Testis (tissue), 2 donors: ENCODE measurements at regions not wholly inside any gene's neighbourhood (a gene's known extent, or its start where the extent isn't known, plus 50 kb on each side); places are given as distances from the start of the nearest gene placed in this dataset.

Experiments used
- DNase-seq: peaks from one replicate; pipeline ENCODE4 v3.0.0-alpha.2; 2019
- H3K27ac ChIP-seq, 2 donors: fragments of 200-600 bp; sonication (generic); one replicate each; pipeline ENCODE4 v1.5.1; 2019
- H3K27me3 ChIP-seq: fragments of 200-600 bp; sonication (generic); one replicate; pipeline ENCODE4 v1.5.1; 2019
- H3K36me3 ChIP-seq: fragments of 200-600 bp; sonication (generic); one replicate; pipeline ENCODE4 v1.5.1; 2017; ENCODE audit warnings: low read depth; ENCODE audit errors: missing control alignments
- H3K4me1 ChIP-seq: fragments of 200-600 bp; sonication (generic); one replicate; pipeline ENCODE4 v1.5.1; 2019
- H3K4me3 ChIP-seq, 2 donors: fragments of 200-600 bp; sonication (generic); one replicate each; pipeline ENCODE4 v1.5.1; 2017 to 2019
- H3K9me3 ChIP-seq: fragments of 200-600 bp; sonication (generic); one replicate; pipeline ENCODE4 v1.5.1; 2017
- CTCF ChIP-seq, 3 experiments: fragments of 450-650 bp in 2 of 3; fragments of 200-600 bp in 1 of 3; sonication (generic) in 1 of 3; IDR thresholded peaks; one replicate each; pipeline ENCODE4 v1.5.1; 2016 to 2019; ENCODE audit warnings: antibody characterized with exemption in 3 of 3, mild to moderate bottlenecking in 2 of 3, moderate library complexity in 1 of 3
- POLR2A ChIP-seq: fragments of 450-650 bp; IDR thresholded peaks from one replicate; pipeline ENCODE4 v1.6.1; 2017; ENCODE audit warnings: antibody characterized with exemption, mild to moderate bottlenecking, moderate library complexity
- WGBS, 2 donors: methylation state at CpG; one replicate each; pipeline ENCODE4 v1.1.5; 2018; 5-methylcytosine and 5-hydroxymethylcytosine counted together
- intact Hi-C: fragments of 100-400 bp; cut with DNase I; formaldehyde crosslinking; loops from one replicate; pipeline ENCODE4 v1.15.1; 2023; ENCODE audit warnings: low total_unique reads

GRCh38 chr6:122136386-122136785 is 263.1 kb upstream of the HSF2 start:
- Histone ChIP-seq H3K4me1 (no peaks in the 10 kb centered on the region), H3K27ac (no peak overlapping the region), H3K27me3 (no peaks in the 10 kb centered on the region), H3K9me3 (no peaks in the 10 kb centered on the region), H3K4me3 (no peak overlapping the region), H3K36me3 (no peaks in the 10 kb centered on the region)
- intact Hi-C loops, result no loop called here
- WGBS, 2 donors, result 60 to 72% methylated on average over 1 of the region's 1 CpG
- DNase-seq, result no peak
- TF ChIP-seq CTCF (IDR thresholded peaks at IDR 0.05), result no peak
- no peak for TF ChIP-seq POLR2A

GRCh38 chr6:122140031-122140430 is 259.4 kb upstream of the HSF2 start:
- intact Hi-C loops, result no loop called here
- no peak for TF ChIP-seq POLR2A
- TF ChIP-seq CTCF (IDR thresholded peaks at IDR 0.05), result no peak
- no peaks in the 10 kb centered on the region for H3K27me3 ChIP-seq
- H3K36me3 ChIP-seq, result no peaks in the 10 kb centered on the region
- H3K27ac ChIP-seq, result no peak overlapping the region
- no peak for DNase-seq
- H3K4me1 ChIP-seq, result no peaks in the 10 kb centered on the region
- no peaks in the 10 kb centered on the region for H3K9me3 ChIP-seq
- H3K4me3 ChIP-seq, result no peak overlapping the region

- no peak overlapping the region for H3K27ac ChIP-seq
- H3K9me3 ChIP-seq, result no peaks in the 10 kb centered on the region
- no peak overlapping the region for H3K4me3 ChIP-seq
- TF ChIP-seq POLR2A, result no peak
- WGBS, 2 donors, result 76% methylated on average over 2 of the region's 2 CpGs
- intact Hi-C loops, result no loop called here
- no peaks in the 10 kb centered on the region for H3K4me1 ChIP-seq
- no peaks in the 10 kb centered on the region for H3K36me3 ChIP-seq
- no peaks in the 10 kb centered on the region for H3K27me3 ChIP-seq
- no peak for DNase-seq
Observed at GRCh38 chr6:122141246-122141645, 258.2 kb upstream of the HSF2 start.

GRCh38 chr6:122143813-122144601 is 255.4 kb upstream of the HSF2 start:
- no peaks in the 10 kb centered on the region for H3K36me3 ChIP-seq
- 68% methylated on average over 3 of the region's 3 CpGs for WGBS, 2 donors

GRCh38 chr6:122145246-122145645 is 254.2 kb upstream of the HSF2 start:
- no peak for DNase-seq
- Histone ChIP-seq H3K9me3 (no peaks in the 10 kb centered on the region), H3K4me1 (no peaks in the 10 kb centered on the region), H3K36me3 (no peaks in the 10 kb centered on the region), H3K27ac (no peak overlapping the region), H3K27me3 (no peaks in the 10 kb centered on the region), H3K4me3 (no peak overlapping the region)
- TF ChIP-seq POLR2A, result no peak
- no peak for TF ChIP-seq CTCF (IDR thresholded peaks at IDR 0.05)
- 85 to 87% methylated on average over 2 of the region's 2 CpGs for WGBS, 2 donors
- intact Hi-C loops, result no loop called here

More at GRCh38 chr6:122143813-122144601, 255.4 kb upstream of the HSF2 start:
- Histone ChIP-seq H3K27me3 (no peaks in the 10 kb centered on the region), H3K4me3 (no peak overlapping the region), H3K9me3 (no peaks in the 10 kb centered on the region), H3K27ac (no peak overlapping the region), H3K4me1 (no peaks in the 10 kb centered on the region)
- TF ChIP-seq CTCF (IDR thresholded peaks at IDR 0.05) (no peak), POLR2A (no peak)
- no peak for DNase-seq
- intact Hi-C loops, result no loop called here
